ENCODE measurements at regions not wholly inside any gene's neighbourhood (a gene's known extent, or its start where the extent isn't known, plus 50 kb on each side); places are given as distances from the start of the nearest gene placed in this dataset.

- H2AFZ ChIP-seq (ENCODE audit: low read depth, low read length): no peak overlapping the region
- H3K79me2 ChIP-seq (replicated peaks; ENCODE audit: insufficient read depth, low read length): no peaks in the 10 kb centered on the region
- H3K27ac ChIP-seq (ENCODE audit: low read length): no peak overlapping the region
- no peaks in the 10 kb centered on the region for H3K9me2 ChIP-seq (ENCODE audit: insufficient read depth, low read length)
- no peaks in the 10 kb centered on the region for H3K27me3 ChIP-seq (ENCODE audit: insufficient read depth, low read depth, low read length)
- no peaks in the 10 kb centered on the region for H3K9me3 ChIP-seq (ENCODE audit: low read length)
- no peaks in the 10 kb centered on the region for H3K36me3 ChIP-seq (ENCODE audit: insufficient read depth, low read length)
- TF ChIP-seq TAF1 (IDR thresholded peaks at IDR 0.05; ENCODE audit: low read depth) (no peak), CTCF (IDR thresholded peaks at IDR 0.05; ENCODE audit: poor library complexity, severe bottlenecking) (no peak), POLR2AphosphoS5 (IDR thresholded peaks at IDR 0.05) (no peak), RAD21 (conservative IDR thresholded peaks at IDR 0.05) (no peak), MXI1 (conservative IDR thresholded peaks at IDR 0.05; ENCODE audit: poor library complexity, severe bottlenecking) (no peak)
- TF ChIP-seq, protein P1, sequence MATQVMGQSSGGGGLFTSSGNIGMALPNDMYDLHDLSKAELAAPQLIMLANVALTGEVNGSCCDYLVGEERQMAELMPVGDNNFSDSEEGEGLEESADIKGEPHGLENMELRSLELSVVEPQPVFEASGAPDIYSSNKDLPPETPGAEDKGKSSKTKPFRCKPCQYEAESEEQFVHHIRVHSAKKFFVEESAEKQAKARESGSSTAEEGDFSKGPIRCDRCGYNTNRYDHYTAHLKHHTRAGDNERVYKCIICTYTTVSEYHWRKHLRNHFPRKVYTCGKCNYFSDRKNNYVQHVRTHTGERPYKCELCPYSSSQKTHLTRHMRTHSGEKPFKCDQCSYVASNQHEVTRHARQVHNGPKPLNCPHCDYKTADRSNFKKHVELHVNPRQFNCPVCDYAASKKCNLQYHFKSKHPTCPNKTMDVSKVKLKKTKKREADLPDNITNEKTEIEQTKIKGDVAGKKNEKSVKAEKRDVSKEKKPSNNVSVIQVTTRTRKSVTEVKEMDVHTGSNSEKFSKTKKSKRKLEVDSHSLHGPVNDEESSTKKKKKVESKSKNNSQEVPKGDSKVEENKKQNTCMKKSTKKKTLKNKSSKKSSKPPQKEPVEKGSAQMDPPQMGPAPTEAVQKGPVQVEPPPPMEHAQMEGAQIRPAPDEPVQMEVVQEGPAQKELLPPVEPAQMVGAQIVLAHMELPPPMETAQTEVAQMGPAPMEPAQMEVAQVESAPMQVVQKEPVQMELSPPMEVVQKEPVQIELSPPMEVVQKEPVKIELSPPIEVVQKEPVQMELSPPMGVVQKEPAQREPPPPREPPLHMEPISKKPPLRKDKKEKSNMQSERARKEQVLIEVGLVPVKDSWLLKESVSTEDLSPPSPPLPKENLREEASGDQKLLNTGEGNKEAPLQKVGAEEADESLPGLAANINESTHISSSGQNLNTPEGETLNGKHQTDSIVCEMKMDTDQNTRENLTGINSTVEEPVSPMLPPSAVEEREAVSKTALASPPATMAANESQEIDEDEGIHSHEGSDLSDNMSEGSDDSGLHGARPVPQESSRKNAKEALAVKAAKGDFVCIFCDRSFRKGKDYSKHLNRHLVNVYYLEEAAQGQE (IDR thresholded peaks at IDR 0.05; ENCODE audit: borderline replicate concordance): no peak
- H3F3A ChIP-seq (ENCODE audit: insufficient read depth, low read length, poor library complexity, severe bottlenecking): no peaks in the 10 kb centered on the region
- no peak overlapping the region for H3K9ac ChIP-seq (ENCODE audit: low read length)
- H3K4me2 ChIP-seq (ENCODE audit: low read length): no peak overlapping the region
- no peak overlapping the region for H3K4me3 ChIP-seq (ENCODE audit: low read length)
- no peaks in the 10 kb centered on the region for H4K20me1 ChIP-seq (ENCODE audit: insufficient read depth)
Observed at GRCh38 chr13:81795710-81796109, 1454.8 kb upstream of the SPRY2 start.

DNA sequence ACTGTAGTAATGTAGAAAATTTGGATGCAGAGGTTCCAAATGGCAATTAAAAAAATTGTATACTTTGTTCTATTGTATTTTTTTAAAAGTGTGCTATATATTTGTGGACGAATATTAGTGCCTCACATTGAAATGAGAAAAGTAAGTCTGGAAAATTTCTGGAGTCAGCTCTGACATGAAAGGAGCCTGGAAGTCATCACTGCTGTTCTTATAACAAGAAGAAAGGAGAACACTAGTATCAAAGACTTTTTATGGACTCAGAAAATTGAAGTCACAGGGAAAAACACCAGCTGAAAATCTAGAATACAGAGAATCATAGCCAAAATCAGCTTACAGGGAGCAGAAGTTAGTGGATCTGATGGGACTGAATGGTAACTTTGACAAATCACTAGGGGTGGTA, 1450.7 kb upstream of the SPRY2 start:
- no peaks in the 10 kb centered on the region for H3F3A ChIP-seq (ENCODE audit: insufficient read depth, low read length, poor library complexity, severe bottlenecking)
- no peaks in the 10 kb centered on the region for H3K79me2 ChIP-seq (replicated peaks; ENCODE audit: insufficient read depth, low read length)
- H3K9ac ChIP-seq (ENCODE audit: low read length): no peak overlapping the region
- no peak overlapping the region for H3K4me2 ChIP-seq (ENCODE audit: low read length)
- TF ChIP-seq EP300 (conservative IDR thresholded peaks at IDR 0.05; ENCODE audit: poor library complexity, severe bottlenecking) (no peak), POLR2AphosphoS5 (IDR thresholded peaks at IDR 0.05) (no peak), TAF1 (IDR thresholded peaks at IDR 0.05; ENCODE audit: low read depth) (no peak), CTCF (IDR thresholded peaks at IDR 0.05; ENCODE audit: poor library complexity, severe bottlenecking) (no peak), EZH2 (IDR thresholded peaks at IDR 0.05; ENCODE audit: borderline replicate concordance, insufficient read depth, low read length, poor library complexity, severe bottlenecking) (no peak), SMC3 (conservative IDR thresholded peaks at IDR 0.05; ENCODE audit: poor library complexity) (no peak), RAD21 (conservative IDR thresholded peaks at IDR 0.05) (no peak), MXI1 (conservative IDR thresholded peaks at IDR 0.05; ENCODE audit: poor library complexity, severe bottlenecking) (no peak)
- TF ChIP-seq, protein P1 (IDR thresholded peaks at IDR 0.05; ENCODE audit: borderline replicate concordance): no peak
- no peaks in the 10 kb centered on the region for H3K9me3 ChIP-seq (ENCODE audit: low read length)
- no peaks in the 10 kb centered on the region for H3K9me2 ChIP-seq (ENCODE audit: insufficient read depth, low read length)
- no peaks in the 10 kb centered on the region for H3K27me3 ChIP-seq (ENCODE audit: insufficient read depth, low read depth, low read length)
- H3K27ac ChIP-seq (ENCODE audit: low read length): no peak overlapping the region
- no peak overlapping the region for H3K4me3 ChIP-seq (ENCODE audit: low read length)
- no peak overlapping the region for H2AFZ ChIP-seq (ENCODE audit: low read depth, low read length)
- H4K20me1 ChIP-seq (ENCODE audit: insufficient read depth): no peaks in the 10 kb centered on the region
- no peaks in the 10 kb centered on the region for H3K36me3 ChIP-seq (ENCODE audit: insufficient read depth, low read length)
